ENCODE measurements at regions not wholly inside any gene's neighbourhood (a gene's known extent, or its start where the extent isn't known, plus 50 kb on each side); places are given as distances from the start of the nearest gene placed in this dataset.

- TF ChIP-seq REST (IDR thresholded peaks at IDR 0.05) (no peak), CTCF (IDR thresholded peaks at IDR 0.05; ENCODE audit: low read depth, low read length, missing input control) (no peak), YY1 (IDR thresholded peaks at IDR 0.05) (no peak), FOXA1 (IDR thresholded peaks at IDR 0.05) (no peak), MAX (IDR thresholded peaks at IDR 0.05) (no peak)
Measured at GRCh38 chr6:22904431-22904830, 335.1 kb downstream of the HDGFL1 start.
